ENCODE measurements at regions not wholly inside any gene's neighbourhood (a gene's known extent, or its start where the extent isn't known, plus 50 kb on each side); places are given as distances from the start of the nearest gene placed in this dataset.

DNA sequence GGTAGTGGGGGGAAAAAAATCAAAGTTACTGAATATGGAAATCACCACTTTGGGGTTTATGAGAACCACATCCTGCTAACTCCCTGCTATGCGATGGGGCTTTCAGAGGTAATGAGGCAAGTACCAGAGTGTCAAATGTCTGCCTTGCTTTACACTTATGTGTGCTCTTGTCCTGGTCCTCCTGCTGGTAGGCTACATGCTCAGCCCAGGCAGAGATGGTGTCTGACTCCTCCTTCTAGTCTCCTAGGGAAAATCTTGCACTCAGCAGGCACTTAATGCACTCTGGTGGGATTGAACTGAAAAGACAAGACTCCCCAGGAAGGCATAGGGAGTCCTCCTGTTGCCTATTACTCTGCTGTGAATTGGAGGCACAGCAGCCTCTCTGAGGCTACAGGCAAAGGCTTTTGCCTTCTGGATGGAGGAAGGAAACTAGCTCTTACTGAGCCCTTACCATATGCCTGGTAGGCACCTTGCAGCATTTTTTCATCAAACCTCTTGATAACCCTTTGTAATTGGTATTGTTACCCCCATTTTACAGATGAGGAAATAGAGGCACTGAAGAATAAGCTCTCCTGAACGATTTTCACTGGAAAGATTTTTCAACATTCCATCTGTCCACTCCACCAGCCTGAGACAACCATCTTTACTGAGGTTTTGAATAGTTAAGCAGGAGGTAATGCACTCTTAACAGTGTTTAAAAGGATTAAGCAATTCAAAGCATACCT, 132.1 kb upstream of the PAX6 start:
- dilution Hi-C loops (cut with MboI; ENCODE audit: extremely low pct_ligation_motif_present, low sequenced_read_pairs): no loop called here
- Histone ChIP-seq H3K9ac (ENCODE audit: control insufficient read depth, extremely low read depth, insufficient read depth, low read length) (no peak overlapping the region), H3K79me2 (ENCODE audit: control insufficient read depth, insufficient read depth, low read length) (no peaks in the 10 kb centered on the region), H3K4me2 (ENCODE audit: control insufficient read depth, extremely low read depth, insufficient read depth, low read depth, low read length) (no peak overlapping the region), H3K9me1 (ENCODE audit: control insufficient read depth, extremely low read depth, insufficient read depth, low read length) (no peaks in the 10 kb centered on the region), H4K20me1 (ENCODE audit: control insufficient read depth, extremely low read depth, insufficient read depth, low read length) (no peaks in the 10 kb centered on the region), H3K4me3 (ENCODE audit: control insufficient read depth in 2 of 3, extremely low read depth in 1 of 3, insufficient read depth in 2 of 3, low read depth in 1 of 3, low read length in 3 of 3) (no peak overlapping the region), H3K4me1 (ENCODE audit: control insufficient read depth, extremely low read depth, insufficient read depth, low read length) (no peaks in the 10 kb centered on the region), H3K27me3 (ENCODE audit: control insufficient read depth, extremely low read depth, insufficient read depth, low read length) (no peaks in the 10 kb centered on the region), H3K36me3 (ENCODE audit: control insufficient read depth in 2 of 2, extremely low read depth in 1 of 2, insufficient read depth in 2 of 2, low read length in 2 of 2) (no peaks in the 10 kb centered on the region), H3K27ac (ENCODE audit: control insufficient read depth, insufficient read depth, low read length) (no peak overlapping the region), H2AFZ (ENCODE audit: control insufficient read depth, low read length) (no peak overlapping the region), H3K9me3 (ENCODE audit: control insufficient read depth, low read depth, low read length) (no peaks in the 10 kb centered on the region)
- FAIRE-seq (no peak), DNase-seq (ENCODE audit: low read depth, low spot score) (no peak)
- no peak for TF ChIP-seq EZH2 (IDR thresholded peaks at IDR 0.05; ENCODE audit: low read length)
- TF ChIP-seq, protein P1, sequence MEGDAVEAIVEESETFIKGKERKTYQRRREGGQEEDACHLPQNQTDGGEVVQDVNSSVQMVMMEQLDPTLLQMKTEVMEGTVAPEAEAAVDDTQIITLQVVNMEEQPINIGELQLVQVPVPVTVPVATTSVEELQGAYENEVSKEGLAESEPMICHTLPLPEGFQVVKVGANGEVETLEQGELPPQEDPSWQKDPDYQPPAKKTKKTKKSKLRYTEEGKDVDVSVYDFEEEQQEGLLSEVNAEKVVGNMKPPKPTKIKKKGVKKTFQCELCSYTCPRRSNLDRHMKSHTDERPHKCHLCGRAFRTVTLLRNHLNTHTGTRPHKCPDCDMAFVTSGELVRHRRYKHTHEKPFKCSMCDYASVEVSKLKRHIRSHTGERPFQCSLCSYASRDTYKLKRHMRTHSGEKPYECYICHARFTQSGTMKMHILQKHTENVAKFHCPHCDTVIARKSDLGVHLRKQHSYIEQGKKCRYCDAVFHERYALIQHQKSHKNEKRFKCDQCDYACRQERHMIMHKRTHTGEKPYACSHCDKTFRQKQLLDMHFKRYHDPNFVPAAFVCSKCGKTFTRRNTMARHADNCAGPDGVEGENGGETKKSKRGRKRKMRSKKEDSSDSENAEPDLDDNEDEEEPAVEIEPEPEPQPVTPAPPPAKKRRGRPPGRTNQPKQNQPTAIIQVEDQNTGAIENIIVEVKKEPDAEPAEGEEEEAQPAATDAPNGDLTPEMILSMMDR (optimal IDR thresholded peaks at IDR 0.05 in 1 of 3, IDR thresholded peaks at IDR 0.05 in 1 of 3, conservative IDR thresholded peaks at IDR 0.05 in 1 of 3; ENCODE audit: extremely low read depth in 1 of 3, insufficient read depth in 2 of 3, low read length in 3 of 3): no peak

- dilution Hi-C loops (cut with MboI; ENCODE audit: extremely low pct_ligation_motif_present, low sequenced_read_pairs): no loop called here
- no peaks in the 10 kb centered on the region for H3K9me3 ChIP-seq (ENCODE audit: control insufficient read depth, low read depth, low read length)
- no peak for FAIRE-seq
Observed at GRCh38 chr11:31940371-31941037, 129.4 kb upstream of the PAX6 start.

More at GRCh38 chr11:31940371-31941037, 129.4 kb upstream of the PAX6 start:
- H2AFZ ChIP-seq (ENCODE audit: control insufficient read depth, low read length): no peak overlapping the region
- no peak for TF ChIP-seq EZH2 (IDR thresholded peaks at IDR 0.05; ENCODE audit: low read length)
- TF ChIP-seq, protein P1 (optimal IDR thresholded peaks at IDR 0.05 in 1 of 3, IDR thresholded peaks at IDR 0.05 in 1 of 3, conservative IDR thresholded peaks at IDR 0.05 in 1 of 3; ENCODE audit: extremely low read depth in 1 of 3, insufficient read depth in 2 of 3, low read length in 3 of 3): no peak
- no peaks in the 10 kb centered on the region for H3K27me3 ChIP-seq (ENCODE audit: control insufficient read depth, extremely low read depth, insufficient read depth, low read length)
- no peaks in the 10 kb centered on the region for H3K4me1 ChIP-seq (ENCODE audit: control insufficient read depth, extremely low read depth, insufficient read depth, low read length)
- DNase-seq (ENCODE audit: low read depth, low spot score): no peak
- no peaks in the 10 kb centered on the region for H3K79me2 ChIP-seq (ENCODE audit: control insufficient read depth, insufficient read depth, low read length)
- no peaks in the 10 kb centered on the region for H4K20me1 ChIP-seq (ENCODE audit: control insufficient read depth, extremely low read depth, insufficient read depth, low read length)
- H3K27ac ChIP-seq (ENCODE audit: control insufficient read depth, insufficient read depth, low read length): no peak overlapping the region
- H3K9me1 ChIP-seq (ENCODE audit: control insufficient read depth, extremely low read depth, insufficient read depth, low read length): no peaks in the 10 kb centered on the region
- no peak overlapping the region for H3K4me2 ChIP-seq (ENCODE audit: control insufficient read depth, extremely low read depth, insufficient read depth, low read depth, low read length)
- no peak overlapping the region for H3K4me3 ChIP-seq (ENCODE audit: control insufficient read depth in 2 of 3, extremely low read depth in 1 of 3, insufficient read depth in 2 of 3, low read depth in 1 of 3, low read length in 3 of 3)
- H3K9ac ChIP-seq (ENCODE audit: control insufficient read depth, extremely low read depth, insufficient read depth, low read length): no peak overlapping the region
- no peaks in the 10 kb centered on the region for H3K36me3 ChIP-seq (ENCODE audit: control insufficient read depth in 2 of 2, extremely low read depth in 1 of 2, insufficient read depth in 2 of 2, low read length in 2 of 2)
